Caco-2 (cell line): ENCODE measurements at regions not wholly inside any gene's neighbourhood (a gene's known extent, or its start where the extent isn't known, plus 50 kb on each side); places are given as distances from the start of the nearest gene placed in this dataset.
"Not testable (repeated sequence)": the region's sequence is repeated elsewhere in the genome, so short reads cannot be mapped to it uniquely, and the experiment has no call there.

ENCODE experiments used
- BruUV-seq: library from RNA; stranded (reverse); fragments of 400-500 nt; replicated peaks from 2 replicates; lab custom pipeline; 2021; lab: Mats Ljungman, UMichigan
- CTCF ChIA-PET: fragments of 300-600 bp; sonication (Branson Sonifier 250); formaldehyde crosslinking; loops from one replicate; lab custom pipeline; 2022; ENCODE audit warnings: antibody characterized with exemption; lab: Charles Lee
- POLR2A ChIA-PET: fragments of 300-600 bp; sonication (Branson Sonifier 250); formaldehyde crosslinking; loops from one replicate; lab custom pipeline; 2022; ENCODE audit warnings: antibody characterized with exemption; lab: Charles Lee
- DNase-seq, 2 experiments: peaks; one replicate each; pipeline versions ENCODE4 v3.0.0 to v3.0.0-alpha.2; 2020 to 2022
- H3K27me3 ChIP-seq: replicated peaks from 2 replicates; pipeline ENCODE4 v1.6.0; 2011; ENCODE audit warnings: low read length; ENCODE audit not compliant: control insufficient read depth, insufficient read depth
- H3K36me3 ChIP-seq: 2 replicates; pipeline ENCODE4 v1.5.1; 2011; ENCODE audit warnings: low read length; ENCODE audit not compliant: control insufficient read depth, insufficient read depth
- H3K4me1 ChIP-seq: fragments of 250-450 bp; sonication (Bioruptor Pico); 2 replicates; pipeline ENCODE4 v1.5.1; 2020; ENCODE audit warnings: mild to moderate bottlenecking
- H3K4me3 ChIP-seq: 2 replicates; pipeline ENCODE4 v1.5.1; 2011; ENCODE audit warnings: low read depth, mild to moderate bottlenecking, control low read depth, low read length
- H3K9me3 ChIP-seq: fragments of 250-450 bp; sonication (Bioruptor Pico); 2 replicates; pipeline ENCODE4 v1.5.1; 2020; ENCODE audit warnings: mild to moderate bottlenecking, moderate library complexity
- H3K27ac Mint-ChIP-seq: one replicate; pipeline ENCODE4 v1.8.0; 2022; ENCODE audit warnings: mixed read lengths; ENCODE audit not compliant: unreplicated experiment
- H3K27me3 Mint-ChIP-seq: one replicate; pipeline ENCODE4 v1.8.0; 2022; ENCODE audit warnings: mixed read lengths; ENCODE audit not compliant: insufficient read depth, unreplicated experiment
- H3K36me3 Mint-ChIP-seq: one replicate; pipeline ENCODE4 v1.8.0; 2022; ENCODE audit warnings: mild to moderate bottlenecking, mixed read lengths; ENCODE audit not compliant: insufficient read depth, unreplicated experiment
- H3K4me1 Mint-ChIP-seq: one replicate; pipeline ENCODE4 v1.8.0; 2022; ENCODE audit warnings: low read depth, mixed read lengths; ENCODE audit not compliant: unreplicated experiment
- H3K4me3 Mint-ChIP-seq: one replicate; pipeline ENCODE4 v1.8.0; 2022; ENCODE audit warnings: mild to moderate bottlenecking, moderate library complexity, mixed read lengths; ENCODE audit not compliant: unreplicated experiment
- H3K9me3 Mint-ChIP-seq: one replicate; pipeline ENCODE4 v1.8.0; 2022; ENCODE audit warnings: mixed read lengths; ENCODE audit not compliant: unreplicated experiment
- intact Hi-C: fragments of 100-400 bp; cut with micrococcal nuclease; formaldehyde crosslinking; loops from one replicate; pipeline ENCODE4 v1.10.0; 2022; ENCODE audit not compliant: unreplicated experiment
- TF ChIP-seq, protein P1 (sequence below), 2 experiments: fragments of 200-600 bp in 1 of 2; IDR thresholded peaks; 1 replicate in 1 of 2; 2 replicates in 1 of 2; pipeline versions ENCODE4 v1.5.1 to v1.8.0; 2011 to 2022; ENCODE audit warnings: antibody characterized with exemption in 1 of 2, control low read depth in 1 of 2, inconsistent platforms in 1 of 2, low read depth in 1 of 2, low read length in 1 of 2, mild to moderate bottlenecking in 1 of 2, moderate library complexity in 1 of 2; ENCODE audit not compliant: insufficient read depth in 1 of 2, severe bottlenecking in 1 of 2, unreplicated experiment in 1 of 2

DNA sequence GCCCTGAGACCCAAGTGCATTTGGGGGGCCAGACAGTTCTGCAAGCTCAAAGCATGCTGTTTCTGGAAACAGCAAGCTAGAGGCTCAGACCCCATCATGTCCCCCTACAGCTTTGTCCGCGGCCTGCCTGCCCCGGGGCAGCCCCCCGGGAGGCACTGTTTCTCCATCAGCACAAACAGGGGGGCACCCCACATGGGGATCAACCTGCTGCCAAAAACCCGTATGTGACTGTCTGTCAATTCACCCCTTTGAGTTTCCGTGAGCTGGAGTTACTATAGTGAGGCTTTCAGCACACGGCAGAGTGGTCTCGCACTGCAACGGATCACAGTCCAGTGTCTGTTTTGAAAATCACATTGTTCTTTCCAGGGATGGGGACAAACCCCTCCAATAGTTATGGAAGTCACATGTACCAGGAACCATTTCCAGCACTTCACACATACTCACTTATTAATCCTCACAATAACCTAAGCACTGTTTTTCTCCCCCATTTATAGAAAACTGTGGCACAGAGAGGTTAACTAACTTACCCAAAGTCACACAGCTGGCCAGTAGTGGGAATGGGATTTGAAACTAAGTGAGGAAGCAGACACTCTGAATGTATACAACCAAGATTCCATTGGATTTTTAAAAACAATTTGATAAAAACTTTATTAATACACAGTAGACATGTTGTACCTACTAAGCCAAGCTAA, 269.0 kb downstream of the C16orf95 start:
- DNase-seq: no peak
- no peak overlapping the region for H3K4me3 ChIP-seq
- no peaks in the 10 kb centered on the region for H3K36me3 ChIP-seq
- no peaks in the 10 kb centered on the region for H3K4me1 Mint-ChIP-seq
- no peak overlapping the region for H3K27ac Mint-ChIP-seq
- no peaks in the 10 kb centered on the region; the same call in 1 of the 2 replicates for H3K9me3 ChIP-seq
- peaks cover 5% of the 10 kb centered on the region for H3K36me3 Mint-ChIP-seq
- no peaks in the 10 kb centered on the region for H3K27me3 ChIP-seq
- POLR2A ChIA-PET: no interaction called here
- CTCF ChIA-PET: interaction anchor here (1.5 kb wide), 1 partner anchor 14 kb away, joined by 4 read pairs; no protein-coding TSS in a partner anchor
- H3K4me1 ChIP-seq: no peaks in the 10 kb centered on the region
- BruUV-seq: no TSS peak
- peaks cover 6% of the 10 kb centered on the region for H3K27me3 Mint-ChIP-seq
- intact Hi-C loops: no loop called here
- no peaks in the 10 kb centered on the region for H3K9me3 Mint-ChIP-seq
- TF ChIP-seq, protein P1, sequence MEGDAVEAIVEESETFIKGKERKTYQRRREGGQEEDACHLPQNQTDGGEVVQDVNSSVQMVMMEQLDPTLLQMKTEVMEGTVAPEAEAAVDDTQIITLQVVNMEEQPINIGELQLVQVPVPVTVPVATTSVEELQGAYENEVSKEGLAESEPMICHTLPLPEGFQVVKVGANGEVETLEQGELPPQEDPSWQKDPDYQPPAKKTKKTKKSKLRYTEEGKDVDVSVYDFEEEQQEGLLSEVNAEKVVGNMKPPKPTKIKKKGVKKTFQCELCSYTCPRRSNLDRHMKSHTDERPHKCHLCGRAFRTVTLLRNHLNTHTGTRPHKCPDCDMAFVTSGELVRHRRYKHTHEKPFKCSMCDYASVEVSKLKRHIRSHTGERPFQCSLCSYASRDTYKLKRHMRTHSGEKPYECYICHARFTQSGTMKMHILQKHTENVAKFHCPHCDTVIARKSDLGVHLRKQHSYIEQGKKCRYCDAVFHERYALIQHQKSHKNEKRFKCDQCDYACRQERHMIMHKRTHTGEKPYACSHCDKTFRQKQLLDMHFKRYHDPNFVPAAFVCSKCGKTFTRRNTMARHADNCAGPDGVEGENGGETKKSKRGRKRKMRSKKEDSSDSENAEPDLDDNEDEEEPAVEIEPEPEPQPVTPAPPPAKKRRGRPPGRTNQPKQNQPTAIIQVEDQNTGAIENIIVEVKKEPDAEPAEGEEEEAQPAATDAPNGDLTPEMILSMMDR (IDR thresholded peaks at IDR 0.05; ENCODE audit: insufficient read depth in 1 of 2, low read depth in 1 of 2, low read length in 1 of 2, severe bottlenecking in 1 of 2, unreplicated experiment in 1 of 2): no peak
- H3K4me3 Mint-ChIP-seq: no peak overlapping the region

DNA sequence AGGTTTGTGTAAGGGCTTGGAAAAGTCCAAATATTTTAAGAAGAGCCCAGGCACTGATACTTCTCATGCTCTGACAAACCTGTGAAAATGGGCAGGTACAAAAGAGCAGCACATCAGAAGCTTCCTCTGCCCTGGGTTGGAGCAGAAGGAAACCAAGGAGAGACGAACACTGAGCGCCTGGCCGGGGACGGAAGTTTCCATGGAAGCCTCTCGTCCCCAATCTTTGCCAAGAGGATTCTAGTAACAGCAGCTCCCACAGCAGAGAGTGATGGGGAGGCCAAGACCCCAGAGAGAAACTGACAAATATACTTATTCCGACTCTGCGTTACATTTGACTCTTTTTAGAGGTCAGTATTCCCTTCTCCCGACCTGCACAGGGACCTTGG, 268.5 kb downstream of the C16orf95 start:
- TF ChIP-seq, protein P1 (IDR thresholded peaks at IDR 0.05; ENCODE audit: insufficient read depth in 1 of 2, low read depth in 1 of 2, low read length in 1 of 2, severe bottlenecking in 1 of 2, unreplicated experiment in 1 of 2): no peak
- no peaks in the 10 kb centered on the region for H3K4me1 Mint-ChIP-seq
- H3K4me1 ChIP-seq: no peaks in the 10 kb centered on the region
- H3K36me3 Mint-ChIP-seq: peaks cover 5% of the 10 kb centered on the region
- DNase-seq: no peak
- CTCF ChIA-PET: interaction anchor here (1.5 kb wide), 1 partner anchor 14 kb away, joined by 4 read pairs; no protein-coding TSS in a partner anchor
- POLR2A ChIA-PET: no interaction called here
- no peaks in the 10 kb centered on the region for H3K36me3 ChIP-seq
- peaks cover 4% of the 10 kb centered on the region for H3K27me3 Mint-ChIP-seq
- intact Hi-C loops: no loop called here
- H3K4me3 Mint-ChIP-seq: no peak overlapping the region
- BruUV-seq: no TSS peak
- H3K4me3 ChIP-seq: no peak overlapping the region
- H3K9me3 Mint-ChIP-seq: no peaks in the 10 kb centered on the region
- no peaks in the 10 kb centered on the region; the same call in 1 of the 2 replicates for H3K9me3 ChIP-seq
- no peak overlapping the region for H3K27ac Mint-ChIP-seq
- H3K27me3 ChIP-seq: no peaks in the 10 kb centered on the region

DNA sequence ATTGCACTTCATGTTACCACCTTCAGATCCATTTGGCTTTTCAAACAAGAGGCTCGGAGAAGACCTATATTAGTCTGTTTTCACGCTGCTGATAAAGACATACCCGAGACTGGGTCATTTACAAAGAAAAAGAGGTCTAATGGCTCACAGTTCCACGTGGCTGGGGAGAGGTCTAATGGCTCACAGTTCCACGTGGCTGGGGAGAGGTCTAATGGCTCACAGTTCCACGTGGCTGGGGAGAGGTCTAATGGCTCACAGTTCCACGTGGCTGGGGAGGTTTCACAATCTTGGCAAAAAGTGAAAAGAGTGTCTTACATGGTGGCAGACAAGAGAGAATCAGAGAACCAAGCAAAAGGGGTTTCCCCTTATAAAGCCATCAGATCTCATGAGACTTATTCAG, 268.0 kb downstream of the C16orf95 start:
- H3K36me3 Mint-ChIP-seq, intact Hi-C loops, H3K27ac Mint-ChIP-seq, H3K4me3 Mint-ChIP-seq, H3K27me3 ChIP-seq, H3K4me1 ChIP-seq, BruUV-seq, POLR2A ChIA-PET, CTCF ChIA-PET, H3K9me3 Mint-ChIP-seq, H3K9me3 ChIP-seq, H3K4me3 ChIP-seq, H3K4me1 Mint-ChIP-seq, H3K27me3 Mint-ChIP-seq, H3K36me3 ChIP-seq: not testable (repeated sequence)
- peak in 1 of 2 experiments; percentile 2 for DNase-seq
